ENCODE measurements at regions not wholly inside any gene's neighbourhood (a gene's known extent, or its start where the extent isn't known, plus 50 kb on each side); places are given as distances from the start of the nearest gene placed in this dataset. TPM values are rescaled to one million over a fixed set of nuclear protein-coding genes. Genes with fewer than 3 reads are reported as not detected.

Small RNA genes in the stretch of these regions (microRNA-seq; reads per million reads assigned to microRNA genes)
- gene MIR4507 (ENCODE audit: borderline number of aligned reads) (not detected), gene MIR4537 (ENCODE audit: borderline number of aligned reads) (not detected), gene MIR4538 (ENCODE audit: borderline number of aligned reads) (not detected), gene MIR4539 (ENCODE audit: borderline number of aligned reads) (not detected), gene MIR5195 (ENCODE audit: borderline number of aligned reads) (not detected), gene MIR8071-1 (ENCODE audit: borderline number of aligned reads) (not detected), gene MIR8071-2 (ENCODE audit: borderline number of aligned reads) (not detected)

Measured in lower lobe of right lung (tissue), 1 donor.